ENCODE measurements at regions not wholly inside any gene's neighbourhood (a gene's known extent, or its start where the extent isn't known, plus 50 kb on each side); places are given as distances from the start of the nearest gene placed in this dataset.

- H3K4me3 Mint-ChIP-seq, result no peak overlapping the region
- POLR2A ChIA-PET, result interaction anchor here (1.1 kb wide), 1 partner anchor 73 kb away, joined by 3 read pairs; no protein-coding TSS in a partner anchor
- peak; percentile 28 for ATAC-seq (ENCODE audit: low read depth)
- peaks cover 9% of the 10 kb centered on the region for H3K4me1 Mint-ChIP-seq
- no peaks in the 10 kb centered on the region for H3K36me3 Mint-ChIP-seq (ENCODE audit: low read depth)
- H3K27ac Mint-ChIP-seq, result no peak overlapping the region
- TF ChIP-seq CTCF (IDR thresholded peaks at IDR 0.05), result no peak
- H3K27me3 Mint-ChIP-seq, result peaks cover 28% of the 10 kb centered on the region
- intact Hi-C loops (cut with micrococcal nuclease), result loop anchor here (10.0 kb wide), 1 partner anchor 114 kb away; no protein-coding TSS in a partner anchor
- DNase-seq, result no peak
- CTCF ChIA-PET, result no interaction called here
- H3K9me3 Mint-ChIP-seq, result no peaks in the 10 kb centered on the region
Measured at GRCh38 chrX:39820938-39821708, 276.6 kb downstream of the BCOR start.

- TF ChIP-seq CTCF (IDR thresholded peaks at IDR 0.05), result no peak
- intact Hi-C loops (cut with micrococcal nuclease), result loop anchor here (10.0 kb wide), 1 partner anchor 113 kb away; no protein-coding TSS in a partner anchor
- H3K27ac Mint-ChIP-seq, result no peak overlapping the region
- CTCF ChIA-PET, result no interaction called here
- peaks cover 32% of the 10 kb centered on the region for H3K27me3 Mint-ChIP-seq
- ATAC-seq (ENCODE audit: low read depth) (no peak), DNase-seq (no peak)
- no peaks in the 10 kb centered on the region for H3K9me3 Mint-ChIP-seq
- H3K4me3 Mint-ChIP-seq, result no peak overlapping the region
- POLR2A ChIA-PET, result no interaction called here
- H3K4me1 Mint-ChIP-seq, result peaks cover 9% of the 10 kb centered on the region
- H3K36me3 Mint-ChIP-seq (ENCODE audit: low read depth), result no peaks in the 10 kb centered on the region
Measured at GRCh38 chrX:39821709-39822095, 276.1 kb downstream of the BCOR start.

GRCh38 chrX:39822133-39822748 is 275.5 kb downstream of the BCOR start:
- H3K4me1 Mint-ChIP-seq, result peaks cover 12% of the 10 kb centered on the region
- ChIA-PET CTCF (no interaction called here), POLR2A (no interaction called here)
- intact Hi-C loops (cut with micrococcal nuclease), result loop anchor here (10.0 kb wide), 1 partner anchor 113 kb away; no protein-coding TSS in a partner anchor
- H3K27ac Mint-ChIP-seq, result no peak overlapping the region
- no peaks in the 10 kb centered on the region for H3K9me3 Mint-ChIP-seq
- DNase-seq, result no peak
- no peak overlapping the region for H3K4me3 Mint-ChIP-seq
- no peak for TF ChIP-seq CTCF (IDR thresholded peaks at IDR 0.05)
- no peaks in the 10 kb centered on the region for H3K36me3 Mint-ChIP-seq (ENCODE audit: low read depth)
- peaks cover 32% of the 10 kb centered on the region for H3K27me3 Mint-ChIP-seq
- no peak for ATAC-seq (ENCODE audit: low read depth)

GRCh38 chrX:39823424-39823823 is 274.3 kb downstream of the BCOR start:
- no peaks in the 10 kb centered on the region for H3K9me3 Mint-ChIP-seq
- H3K4me3 Mint-ChIP-seq, result no peak overlapping the region
- DNase-seq (no peak), ATAC-seq (ENCODE audit: low read depth) (no peak)
- no peaks in the 10 kb centered on the region for H3K36me3 Mint-ChIP-seq (ENCODE audit: low read depth)
- ChIA-PET POLR2A (no interaction called here), CTCF (no interaction called here)
- TF ChIP-seq CTCF (IDR thresholded peaks at IDR 0.05), result no peak
- no peak overlapping the region for H3K27ac Mint-ChIP-seq
- H3K4me1 Mint-ChIP-seq, result peaks cover 24% of the 10 kb centered on the region
- peaks cover 32% of the 10 kb centered on the region for H3K27me3 Mint-ChIP-seq
- intact Hi-C loops (cut with micrococcal nuclease), result loop anchor here (10.0 kb wide), 1 partner anchor 111 kb away; no protein-coding TSS in a partner anchor

- no peaks in the 10 kb centered on the region for H3K36me3 Mint-ChIP-seq (ENCODE audit: low read depth)
- peaks cover 24% of the 10 kb centered on the region for H3K4me1 Mint-ChIP-seq
- peaks cover 32% of the 10 kb centered on the region for H3K27me3 Mint-ChIP-seq
- ChIA-PET POLR2A (no interaction called here), CTCF (no interaction called here)
- intact Hi-C loops (cut with micrococcal nuclease), result loop anchor here (10.0 kb wide), 1 partner anchor 111 kb away; no protein-coding TSS in a partner anchor
- no peak overlapping the region for H3K4me3 Mint-ChIP-seq
- DNase-seq (no peak), ATAC-seq (ENCODE audit: low read depth) (no peak)
- no peaks in the 10 kb centered on the region for H3K9me3 Mint-ChIP-seq
- no peak for TF ChIP-seq CTCF (IDR thresholded peaks at IDR 0.05)
- H3K27ac Mint-ChIP-seq, result no peak overlapping the region
Measured at GRCh38 chrX:39823854-39824253, 273.9 kb downstream of the BCOR start.
